GM23248 (cell line): ENCODE measurements at regions not wholly inside any gene's neighbourhood (a gene's known extent, or its start where the extent isn't known, plus 50 kb on each side); places are given as distances from the start of the nearest gene placed in this dataset.

ENCODE experiments used
- EZH2 ChIP-seq: fragments of 200-600 bp; sonication (generic); IDR thresholded peaks from 2 replicates; pipeline ENCODE4 v1.6.1; 2018; ENCODE audit warnings: antibody characterized with exemption, mild to moderate bottlenecking; ENCODE audit not compliant: insufficient read depth, poor library complexity, severe bottlenecking
- EZH2phosphoT487 ChIP-seq: fragments of 200-600 bp; sonication (generic); IDR thresholded peaks from 2 replicates; pipeline ENCODE4 v1.6.1; 2018; ENCODE audit warnings: antibody characterized with exemption, moderate library complexity, mild to moderate bottlenecking, low read depth; ENCODE audit not compliant: insufficient read depth

DNA sequence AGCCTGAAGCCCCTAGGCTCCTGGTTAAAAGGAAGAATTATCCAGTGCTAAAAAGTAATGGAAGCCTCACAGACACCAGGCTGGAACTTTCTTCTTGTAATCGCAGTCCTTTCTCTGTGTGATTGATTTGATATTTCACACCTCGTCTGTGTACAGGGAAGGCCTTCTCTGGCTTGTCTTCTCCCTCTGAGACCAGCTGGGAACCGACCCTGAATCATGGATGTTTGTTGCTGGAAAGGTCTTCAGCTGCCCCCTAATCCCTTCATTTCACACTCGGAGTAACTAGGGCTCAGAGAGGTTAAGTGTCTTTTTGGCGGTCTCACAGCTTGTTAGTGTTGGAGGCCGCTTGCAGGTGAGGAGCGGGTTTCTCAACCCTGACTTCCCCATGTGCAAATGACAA is 500.2 kb upstream of the CDH4 start:
- TF ChIP-seq EZH2phosphoT487 (no peak), EZH2 (no peak)
